HUES6 (cell line): ENCODE measurements at regions not wholly inside any gene's neighbourhood (a gene's known extent, or its start where the extent isn't known, plus 50 kb on each side); places are given as distances from the start of the nearest gene placed in this dataset.

Source experiments
- H3K27ac ChIP-seq: 2 replicates; pipeline ENCODE4 v1.7.0; 2013; ENCODE audit warnings: low read depth, mild to moderate bottlenecking, low read length, inconsistent platforms
- H3K27me3 ChIP-seq: 2 replicates; pipeline ENCODE4 v1.6.1; 2013; ENCODE audit warnings: low read length; ENCODE audit not compliant: control insufficient read depth, insufficient read depth
- H3K36me3 ChIP-seq: 2 replicates; pipeline ENCODE4 v1.6.1; 2013; ENCODE audit warnings: low read length; ENCODE audit not compliant: control insufficient read depth, insufficient read depth
- H3K4me1 ChIP-seq: 2 replicates; pipeline ENCODE4 v1.6.1; 2013; ENCODE audit warnings: low read length; ENCODE audit not compliant: control insufficient read depth, insufficient read depth
- H3K4me3 ChIP-seq: 2 replicates; pipeline ENCODE4 v1.5.1; 2013; ENCODE audit warnings: low read depth, low read length
- H3K9ac ChIP-seq: one replicate; pipeline ENCODE4 v1.6.1; 2013; ENCODE audit warnings: mild to moderate bottlenecking, low read length
- H3K9me3 ChIP-seq: 2 replicates; pipeline ENCODE4 v1.6.1; 2013; ENCODE audit warnings: low read depth, low read length; ENCODE audit not compliant: control insufficient read depth, insufficient read depth

DNA sequence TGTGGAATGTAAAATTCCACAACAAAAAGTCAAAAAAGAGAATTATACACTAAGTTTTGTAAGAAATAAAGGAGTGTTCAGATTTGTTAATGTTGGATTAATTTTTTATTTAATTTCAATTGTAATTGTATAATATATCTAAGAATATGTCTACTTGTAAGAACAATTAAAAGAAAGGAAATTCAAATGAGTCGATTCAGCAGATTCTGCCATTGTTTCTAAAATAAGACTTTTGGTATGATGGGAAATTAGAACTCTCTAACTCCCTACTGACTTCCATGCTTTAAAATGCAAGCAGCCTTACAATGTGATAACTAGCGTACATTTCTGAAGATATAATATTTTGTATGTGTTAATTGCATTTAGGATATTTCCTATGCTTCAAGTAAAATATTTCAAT is 395.9 kb upstream of the ZNF717 start:
- Histone ChIP-seq H3K27me3 (no peaks in the 10 kb centered on the region), H3K4me3 (no peak overlapping the region), H3K36me3 (no peaks in the 10 kb centered on the region), H3K4me1 (no peaks in the 10 kb centered on the region), H3K27ac (no peak overlapping the region), H3K9ac (no peak overlapping the region), H3K9me3 (no peaks in the 10 kb centered on the region)

DNA sequence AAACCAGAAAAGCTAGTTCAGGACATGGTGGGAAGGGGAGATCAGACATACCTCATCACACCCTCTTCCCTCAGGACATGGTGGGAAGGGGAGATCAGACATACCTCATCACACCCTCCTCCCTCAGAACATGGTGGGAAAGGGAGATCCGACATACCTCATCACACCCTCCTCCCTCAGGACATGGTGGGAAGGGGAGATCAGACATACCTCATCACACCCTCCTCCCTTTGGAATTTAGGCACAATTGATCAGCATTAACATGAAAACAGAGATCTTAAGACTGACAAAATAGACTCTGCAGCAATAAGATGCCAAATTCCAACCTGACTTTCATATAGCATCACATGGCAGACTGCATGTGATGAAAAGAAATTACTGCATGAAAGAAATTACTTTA is 412.7 kb upstream of the ZNF717 start:
- H3K4me3 ChIP-seq = 0 out of 2 replicates have a peak overlapping the region, but pooled peaks have one; percentile 0
- H3K9me3 ChIP-seq = peaks cover 5% of the 10 kb centered on the region; the same call in 1 of the 2 replicates
- no peaks in the 10 kb centered on the region for H3K4me1 ChIP-seq
- no peak overlapping the region; the same call in 1 of the 2 replicates for H3K27ac ChIP-seq
- H3K36me3 ChIP-seq = no peaks in the 10 kb centered on the region
- no peaks in the 10 kb centered on the region for H3K27me3 ChIP-seq
- H3K9ac ChIP-seq = no peak overlapping the region

DNA sequence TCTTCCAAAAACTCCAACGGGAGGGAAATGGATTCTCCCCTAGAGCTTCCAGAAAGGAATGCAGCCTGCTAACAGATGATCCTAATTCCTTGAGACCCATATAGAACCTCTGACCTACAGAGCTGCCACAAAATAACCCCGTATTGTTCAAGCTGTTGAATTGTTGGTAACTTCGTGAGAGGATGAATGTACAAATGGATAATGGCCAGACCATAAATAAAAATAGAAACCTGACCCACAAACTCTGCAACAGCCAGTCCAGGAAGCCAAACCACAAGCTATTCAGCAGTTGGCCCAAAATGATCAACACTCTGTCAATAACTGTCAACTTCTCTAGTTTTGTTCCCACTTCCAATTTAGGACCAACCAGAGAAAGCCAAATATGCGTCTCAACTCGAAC is 414.0 kb upstream of the ZNF717 start:
- H3K9me3 ChIP-seq = peaks cover 5% of the 10 kb centered on the region; the same call in 1 of the 2 replicates
- no peaks in the 10 kb centered on the region for H3K4me1 ChIP-seq
- no peak overlapping the region for H3K27ac ChIP-seq
- no peak overlapping the region for H3K9ac ChIP-seq
- no peak overlapping the region for H3K4me3 ChIP-seq
- no peaks in the 10 kb centered on the region for H3K36me3 ChIP-seq
- no peaks in the 10 kb centered on the region for H3K27me3 ChIP-seq

DNA sequence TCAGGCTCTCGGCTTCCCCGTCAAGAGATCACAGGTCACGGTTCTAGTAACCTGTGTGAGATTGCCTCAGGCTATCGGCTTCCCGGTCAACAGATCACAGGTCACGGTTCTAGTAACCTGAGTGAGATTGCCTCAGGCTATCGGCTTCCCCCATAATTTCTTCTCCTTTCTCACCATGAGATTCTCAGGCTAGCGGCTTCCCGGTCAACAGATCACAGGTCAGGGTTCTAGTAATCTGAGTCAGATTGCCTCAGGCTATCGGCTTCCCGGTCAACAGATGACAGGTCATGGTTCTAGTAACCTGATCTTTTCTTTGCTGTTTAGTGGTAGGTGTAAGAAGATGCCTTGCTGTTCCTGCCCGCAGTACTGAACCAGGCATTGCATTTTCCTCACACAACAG is 418.2 kb upstream of the ZNF717 start:
- H3K27me3 ChIP-seq = no peaks in the 10 kb centered on the region
- peaks cover 2% of the 10 kb centered on the region; the same call in 1 of the 2 replicates for H3K9me3 ChIP-seq
- H3K36me3 ChIP-seq = no peaks in the 10 kb centered on the region
- no peak overlapping the region for H3K27ac ChIP-seq
- no peak overlapping the region for H3K4me3 ChIP-seq
- H3K4me1 ChIP-seq = no peaks in the 10 kb centered on the region
- no peak overlapping the region for H3K9ac ChIP-seq

DNA sequence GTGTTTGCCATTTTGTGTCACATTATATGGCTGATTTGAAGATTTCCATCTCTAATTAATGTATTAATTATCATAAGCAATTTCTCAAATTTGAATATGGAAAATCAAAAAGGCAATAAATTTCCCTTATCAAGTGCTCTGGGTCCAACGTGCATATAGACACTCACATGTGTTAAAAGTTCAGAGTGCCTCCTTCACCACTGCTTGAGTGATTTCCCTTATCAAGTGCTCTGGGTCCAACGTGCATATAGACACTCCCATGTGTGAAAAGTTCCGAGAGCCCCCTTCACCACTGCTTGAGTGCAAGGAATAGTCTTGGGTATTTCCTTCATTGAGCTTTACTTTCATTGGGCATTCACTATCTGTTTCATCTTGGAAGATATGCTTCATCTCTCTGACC is 421.0 kb upstream of the ZNF717 start:
- Histone ChIP-seq H3K27me3 (no peaks in the 10 kb centered on the region), H3K9me3 (no peaks in the 10 kb centered on the region), H3K4me3 (no peak overlapping the region), H3K9ac (no peak overlapping the region), H3K27ac (no peak overlapping the region), H3K36me3 (no peaks in the 10 kb centered on the region), H3K4me1 (no peaks in the 10 kb centered on the region)

DNA sequence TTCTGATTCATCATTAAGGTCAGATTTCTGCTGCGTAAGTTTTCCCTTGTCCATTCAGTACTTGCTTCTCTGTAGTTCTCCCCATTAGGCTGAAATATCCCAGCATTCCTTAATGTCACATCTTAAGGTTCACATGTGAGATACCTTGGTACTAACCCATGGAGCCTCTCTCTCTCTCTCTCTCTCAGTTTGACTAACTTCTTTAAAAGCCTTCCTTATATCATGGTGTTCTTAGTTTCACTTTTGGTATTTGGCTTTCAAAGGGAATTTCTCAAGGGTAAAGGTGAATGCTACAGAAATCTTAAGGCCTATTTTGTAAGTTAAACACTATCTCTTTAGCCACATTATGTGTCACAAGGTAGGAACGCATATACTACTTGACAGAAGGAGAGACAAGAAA is 427.3 kb upstream of the ZNF717 start:
- Histone ChIP-seq H3K27me3 (no peaks in the 10 kb centered on the region), H3K4me3 (no peak overlapping the region), H3K9me3 (peaks cover 18% of the 10 kb centered on the region), H3K27ac (no peak overlapping the region), H3K36me3 (no peaks in the 10 kb centered on the region), H3K9ac (no peak overlapping the region), H3K4me1 (no peaks in the 10 kb centered on the region)

DNA sequence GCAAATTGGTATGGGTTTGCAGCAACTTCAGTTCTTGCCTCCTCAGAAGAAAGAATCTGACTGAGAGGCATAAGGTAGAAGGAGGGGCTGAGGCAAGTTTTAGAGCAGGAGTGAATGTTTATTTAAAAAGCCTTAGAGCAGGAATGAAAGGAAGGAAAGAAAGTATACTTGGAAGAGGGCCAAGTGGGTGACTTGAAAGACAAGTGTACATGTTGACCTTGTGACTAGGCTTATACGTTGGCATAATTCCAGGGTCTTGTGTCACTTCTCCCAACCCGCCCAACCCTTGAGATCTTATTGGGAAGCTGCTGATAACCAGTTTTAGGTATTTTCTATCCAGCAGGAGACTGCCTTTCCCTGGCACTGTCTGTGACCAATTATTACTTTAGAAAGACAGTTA is 436.9 kb upstream of the ZNF717 start:
- H3K9me3 ChIP-seq = no peaks in the 10 kb centered on the region
- no peak overlapping the region for H3K27ac ChIP-seq
- no peak overlapping the region for H3K4me3 ChIP-seq

DNA sequence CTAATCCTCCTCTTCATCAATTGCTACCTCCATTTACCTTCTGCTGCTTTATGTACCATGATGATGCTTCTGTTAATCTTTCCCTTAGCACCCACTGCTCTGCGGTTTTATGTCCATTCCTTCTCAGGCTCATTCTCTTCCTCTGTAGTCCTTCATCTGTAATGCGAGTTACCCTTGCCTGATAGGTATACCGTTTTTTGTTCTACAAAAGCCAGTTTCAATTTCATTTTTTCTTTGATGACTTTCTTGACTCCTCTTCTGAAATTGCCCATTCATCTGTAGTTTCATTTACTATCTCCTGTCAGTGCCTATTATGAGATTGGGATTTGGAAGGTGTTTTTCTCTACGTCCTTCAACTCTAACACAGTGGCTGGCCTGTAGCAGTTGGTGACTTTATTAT is 445.9 kb upstream of the ZNF717 start:
- H3K4me1 ChIP-seq = no peaks in the 10 kb centered on the region
- no peaks in the 10 kb centered on the region for H3K9me3 ChIP-seq
- no peak overlapping the region for H3K4me3 ChIP-seq
- H3K27ac ChIP-seq = no peak overlapping the region
- H3K27me3 ChIP-seq = no peaks in the 10 kb centered on the region
- no peak overlapping the region for H3K9ac ChIP-seq
- H3K36me3 ChIP-seq = no peaks in the 10 kb centered on the region

More for the DNA sequence above, 436.9 kb upstream of the ZNF717 start:
- H3K4me1 ChIP-seq = no peaks in the 10 kb centered on the region
- no peaks in the 10 kb centered on the region for H3K36me3 ChIP-seq
- no peaks in the 10 kb centered on the region for H3K27me3 ChIP-seq
- H3K9ac ChIP-seq = no peak overlapping the region

DNA sequence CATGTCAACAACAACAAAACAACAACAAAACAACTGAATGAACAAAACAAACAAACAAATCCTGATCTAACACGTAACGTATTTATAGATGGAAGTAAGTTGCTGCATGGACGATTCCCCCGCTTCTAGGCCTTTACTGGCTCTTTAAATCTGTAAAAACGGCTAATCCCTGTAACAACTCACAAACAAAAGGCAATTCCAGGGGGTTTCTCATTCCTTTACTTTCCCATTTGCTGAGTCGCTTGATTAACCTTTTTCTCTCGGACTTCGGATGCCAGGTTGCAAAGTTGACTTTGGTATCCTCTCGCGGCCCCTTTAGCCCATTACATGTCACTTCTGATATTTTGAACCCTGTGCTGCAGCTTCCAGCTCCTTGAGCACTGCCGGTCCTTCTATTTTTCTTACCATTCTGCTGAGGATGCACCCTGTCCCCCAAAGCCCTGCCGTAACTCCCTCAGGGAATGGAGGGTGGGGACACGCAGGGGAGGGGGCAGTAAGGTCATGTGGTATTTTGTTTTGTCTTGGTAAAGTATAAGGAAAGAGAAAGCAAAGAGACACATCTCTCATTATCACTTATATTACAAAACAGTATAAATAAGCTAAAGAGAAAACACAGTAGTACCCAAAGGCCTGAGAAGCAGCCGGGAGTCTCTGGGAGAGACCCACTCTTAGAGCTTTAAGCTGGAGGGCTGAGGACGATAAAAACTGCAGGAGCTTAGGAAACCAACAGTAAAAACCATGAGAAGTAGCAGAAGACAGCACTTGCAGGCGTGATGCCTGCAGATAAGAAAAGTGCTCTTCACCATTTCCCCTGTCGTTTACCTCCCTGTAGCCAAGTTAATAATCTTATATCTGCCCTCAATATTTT is 457.8 kb upstream of the ZNF717 start:
- Histone ChIP-seq H3K4me3 (no peak overlapping the region), H3K27ac (no peak overlapping the region), H3K36me3 (no peaks in the 10 kb centered on the region), H3K9ac (no peak overlapping the region), H3K9me3 (no peaks in the 10 kb centered on the region), H3K4me1 (0 out of 2 replicates have a peak, but pooled peaks cover 5% of the 10 kb centered on the region), H3K27me3 (no peaks in the 10 kb centered on the region)

DNA sequence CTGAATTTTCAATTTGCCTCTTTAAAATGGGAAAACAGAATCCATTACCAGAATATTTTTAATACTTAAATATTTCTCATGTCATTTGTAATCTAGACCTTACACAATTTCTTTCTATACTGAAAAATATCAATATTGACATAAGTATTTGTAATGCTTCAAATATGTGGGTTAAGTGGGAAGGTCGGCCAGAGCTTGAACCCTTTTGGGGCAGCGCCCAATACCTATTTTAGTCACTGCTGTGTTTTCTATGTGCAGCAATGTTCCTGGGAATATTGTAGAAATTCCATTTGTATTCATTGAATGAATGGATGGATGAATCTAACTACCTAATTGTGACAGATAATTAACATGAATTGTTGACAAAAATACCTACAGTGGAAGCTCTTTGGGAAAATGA is 459.7 kb upstream of the ZNF717 start:
- H3K9me3 ChIP-seq = no peaks in the 10 kb centered on the region
- 0 out of 2 replicates have a peak, but pooled peaks cover 5% of the 10 kb centered on the region for H3K4me1 ChIP-seq
- H3K4me3 ChIP-seq = no peak overlapping the region
- no peak overlapping the region for H3K27ac ChIP-seq
- H3K27me3 ChIP-seq = no peaks in the 10 kb centered on the region
- H3K36me3 ChIP-seq = no peaks in the 10 kb centered on the region
- no peak overlapping the region for H3K9ac ChIP-seq

DNA sequence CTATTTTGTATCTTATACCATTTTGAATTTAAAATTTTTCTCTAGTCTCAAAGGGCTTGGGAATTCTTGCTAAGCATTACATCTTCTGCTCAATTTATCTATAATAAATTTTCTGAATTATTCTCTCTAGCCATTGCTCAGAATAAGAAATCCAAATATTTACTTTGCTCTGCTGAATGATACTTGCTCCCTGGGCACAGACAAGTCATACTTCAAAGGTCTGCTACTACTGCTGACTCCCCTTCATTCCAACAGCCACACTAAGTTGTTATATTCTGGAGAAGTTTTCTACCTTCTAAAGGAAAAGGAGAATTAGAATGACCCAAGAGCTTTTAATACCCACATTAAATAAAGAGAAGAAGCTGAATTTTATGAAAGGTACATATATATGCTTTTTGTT is 460.3 kb upstream of the ZNF717 start:
- Histone ChIP-seq H3K4me1 (0 out of 2 replicates have a peak, but pooled peaks cover 5% of the 10 kb centered on the region), H3K9me3 (no peaks in the 10 kb centered on the region), H3K9ac (no peak overlapping the region), H3K36me3 (no peaks in the 10 kb centered on the region), H3K27ac (no peak overlapping the region), H3K4me3 (no peak overlapping the region), H3K27me3 (no peaks in the 10 kb centered on the region)
